Nephron (organoid): ENCODE measurements at regions not wholly inside any gene's neighbourhood (a gene's known extent, or its start where the extent isn't known, plus 50 kb on each side); places are given as distances from the start of the nearest gene placed in this dataset.

Source experiments
- H3K27ac Mint-ChIP-seq, 3 experiments: 2 replicates each; pipeline ENCODE4 v1.8.0; 2020; ENCODE audit warnings: mixed read lengths in 3 of 3, mild to moderate bottlenecking in 2 of 3, moderate library complexity in 1 of 3
- H3K27me3 Mint-ChIP-seq: 2 replicates; pipeline ENCODE4 v1.8.0; 2021; ENCODE audit warnings: low read depth, mild to moderate bottlenecking, moderate library complexity, mixed read lengths
- H3K36me3 Mint-ChIP-seq: 2 replicates; pipeline ENCODE4 v1.8.0; 2020; ENCODE audit warnings: low read depth, mixed read lengths
- H3K4me1 Mint-ChIP-seq: 2 replicates; pipeline ENCODE4 v1.8.0; 2020; ENCODE audit warnings: mixed read lengths
- H3K4me3 Mint-ChIP-seq, 3 experiments: 2 replicates each; pipeline ENCODE4 v1.8.0; 2020; ENCODE audit warnings: mild to moderate bottlenecking in 3 of 3, mixed read lengths in 3 of 3, moderate library complexity in 2 of 3
- H3K9me3 Mint-ChIP-seq: 2 replicates; pipeline ENCODE4 v1.8.0; 2020; ENCODE audit warnings: mixed read lengths
- TF ChIP-seq, protein P1 (sequence below), 3 experiments: fragments of 200-600 bp; sonication (generic); IDR thresholded peaks; one replicate each; pipeline ENCODE4 v1.5.0; 2021; ENCODE audit warnings: antibody characterized with exemption in 3 of 3; ENCODE audit not compliant: unreplicated experiment in 3 of 3

DNA sequence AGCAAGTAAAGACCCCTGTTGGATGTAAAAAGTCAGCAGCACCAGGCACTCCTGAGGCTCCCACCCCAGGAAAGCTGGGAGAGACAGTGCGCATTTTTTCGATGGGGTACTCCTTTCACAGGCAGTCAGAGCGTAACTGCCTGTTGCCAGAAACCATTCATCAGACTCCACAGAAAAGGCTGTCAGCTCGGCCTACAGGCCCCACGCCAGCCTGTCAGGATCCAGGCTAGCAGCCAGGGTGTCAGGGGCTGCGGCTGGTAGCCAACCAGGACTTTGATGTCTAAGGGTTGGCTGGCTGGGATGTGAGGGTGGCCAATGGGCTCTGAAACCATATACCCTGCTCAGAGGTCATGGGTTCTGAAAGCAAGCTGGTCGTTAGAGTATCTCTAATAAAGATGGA is 164.5 kb downstream of the WNT5A start:
- Mint-ChIP-seq H3K9me3 (no peaks in the 10 kb centered on the region), H3K4me3 (no peak overlapping the region), H3K36me3 (no peaks in the 10 kb centered on the region), H3K4me1 (peaks cover 16% of the 10 kb centered on the region), H3K27ac (peak overlapping the region; percentile 4 to 64 (median 29)), H3K27me3 (no peaks in the 10 kb centered on the region)
- TF ChIP-seq, protein P1, sequence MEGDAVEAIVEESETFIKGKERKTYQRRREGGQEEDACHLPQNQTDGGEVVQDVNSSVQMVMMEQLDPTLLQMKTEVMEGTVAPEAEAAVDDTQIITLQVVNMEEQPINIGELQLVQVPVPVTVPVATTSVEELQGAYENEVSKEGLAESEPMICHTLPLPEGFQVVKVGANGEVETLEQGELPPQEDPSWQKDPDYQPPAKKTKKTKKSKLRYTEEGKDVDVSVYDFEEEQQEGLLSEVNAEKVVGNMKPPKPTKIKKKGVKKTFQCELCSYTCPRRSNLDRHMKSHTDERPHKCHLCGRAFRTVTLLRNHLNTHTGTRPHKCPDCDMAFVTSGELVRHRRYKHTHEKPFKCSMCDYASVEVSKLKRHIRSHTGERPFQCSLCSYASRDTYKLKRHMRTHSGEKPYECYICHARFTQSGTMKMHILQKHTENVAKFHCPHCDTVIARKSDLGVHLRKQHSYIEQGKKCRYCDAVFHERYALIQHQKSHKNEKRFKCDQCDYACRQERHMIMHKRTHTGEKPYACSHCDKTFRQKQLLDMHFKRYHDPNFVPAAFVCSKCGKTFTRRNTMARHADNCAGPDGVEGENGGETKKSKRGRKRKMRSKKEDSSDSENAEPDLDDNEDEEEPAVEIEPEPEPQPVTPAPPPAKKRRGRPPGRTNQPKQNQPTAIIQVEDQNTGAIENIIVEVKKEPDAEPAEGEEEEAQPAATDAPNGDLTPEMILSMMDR (IDR thresholded peaks at IDR 0.05; ENCODE audit: unreplicated experiment in 3 of 3) = no peak

DNA sequence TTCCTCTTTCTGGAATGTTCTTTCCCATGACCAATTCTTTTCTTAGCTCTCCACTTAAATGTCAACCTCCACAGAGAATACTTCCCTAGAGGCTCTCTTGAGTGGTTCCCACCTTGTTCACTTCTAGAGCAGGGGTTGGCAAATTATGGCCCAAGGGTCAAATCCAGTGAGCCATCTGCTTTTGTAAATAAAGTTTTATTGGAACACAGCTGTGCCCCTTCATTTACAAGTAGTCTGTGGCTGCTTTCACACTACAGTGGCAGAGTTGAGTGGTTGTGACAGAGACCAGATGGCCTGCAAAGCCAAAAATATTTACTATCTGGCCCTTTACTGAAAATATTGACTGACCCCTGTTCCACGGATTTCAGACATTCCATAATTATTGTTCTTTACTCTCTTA is 166.2 kb downstream of the WNT5A start:
- Mint-ChIP-seq H3K4me3 (no peak overlapping the region), H3K4me1 (peaks cover 9% of the 10 kb centered on the region), H3K27ac (no peak overlapping the region), H3K9me3 (no peaks in the 10 kb centered on the region), H3K27me3 (no peaks in the 10 kb centered on the region), H3K36me3 (no peaks in the 10 kb centered on the region)
- TF ChIP-seq, protein P1 (IDR thresholded peaks at IDR 0.05; ENCODE audit: unreplicated experiment in 3 of 3) = no peak

DNA sequence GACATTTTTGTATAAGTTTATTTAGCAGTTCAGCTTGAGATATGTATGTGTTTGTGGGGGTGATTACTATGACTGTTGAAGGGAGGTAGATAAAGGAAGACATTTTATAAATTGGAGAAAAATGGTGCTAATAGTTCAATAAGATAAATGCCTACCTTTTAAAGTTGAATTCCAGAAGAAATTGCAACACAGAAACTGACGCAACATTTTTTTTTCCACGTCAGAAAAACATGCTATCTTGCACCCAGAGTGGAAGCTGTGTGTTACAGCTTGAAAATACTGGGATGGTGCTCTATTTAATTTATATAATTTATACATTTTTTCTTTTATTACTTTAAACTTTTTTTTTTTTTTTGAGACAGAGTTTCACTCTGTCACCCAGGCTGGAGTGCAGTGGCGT is 171.7 kb downstream of the WNT5A start:
- Mint-ChIP-seq H3K9me3 (no peaks in the 10 kb centered on the region), H3K27me3 (no peaks in the 10 kb centered on the region), H3K4me1 (peaks cover 15% of the 10 kb centered on the region), H3K36me3 (no peaks in the 10 kb centered on the region), H3K4me3 (no peak overlapping the region), H3K27ac (no peak overlapping the region)
- TF ChIP-seq, protein P1 (IDR thresholded peaks at IDR 0.05; ENCODE audit: unreplicated experiment in 3 of 3) = no peak

DNA sequence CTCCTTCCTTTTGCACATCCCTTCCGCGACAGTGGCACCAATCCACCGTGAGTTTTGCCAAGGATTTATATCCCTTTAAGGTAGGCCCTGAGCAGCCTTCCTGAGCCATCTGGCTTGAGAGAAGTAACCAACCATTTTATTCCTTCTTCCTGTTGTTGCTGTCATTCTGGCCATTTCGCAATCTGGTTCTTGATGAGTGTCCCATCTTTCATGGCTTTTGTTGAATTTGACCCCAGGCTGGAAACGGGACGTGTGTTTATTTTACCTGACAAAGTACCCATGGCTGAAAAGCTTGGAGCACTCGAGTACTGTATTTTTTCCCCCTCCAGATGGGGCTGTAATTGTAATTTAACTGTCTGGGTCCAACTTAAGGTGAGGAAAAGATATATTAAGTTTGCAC is 173.4 kb downstream of the WNT5A start:
- peaks cover 6% of the 10 kb centered on the region for H3K9me3 Mint-ChIP-seq
- H3K4me3 Mint-ChIP-seq = no peak overlapping the region
- H3K36me3 Mint-ChIP-seq = no peaks in the 10 kb centered on the region
- TF ChIP-seq, protein P1 (IDR thresholded peaks at IDR 0.05; ENCODE audit: unreplicated experiment in 3 of 3) = no peak
- peak overlapping the region in 1 of 3 experiments; percentile 82 for H3K27ac Mint-ChIP-seq
- H3K4me1 Mint-ChIP-seq = peaks cover 15% of the 10 kb centered on the region
- no peaks in the 10 kb centered on the region for H3K27me3 Mint-ChIP-seq

DNA sequence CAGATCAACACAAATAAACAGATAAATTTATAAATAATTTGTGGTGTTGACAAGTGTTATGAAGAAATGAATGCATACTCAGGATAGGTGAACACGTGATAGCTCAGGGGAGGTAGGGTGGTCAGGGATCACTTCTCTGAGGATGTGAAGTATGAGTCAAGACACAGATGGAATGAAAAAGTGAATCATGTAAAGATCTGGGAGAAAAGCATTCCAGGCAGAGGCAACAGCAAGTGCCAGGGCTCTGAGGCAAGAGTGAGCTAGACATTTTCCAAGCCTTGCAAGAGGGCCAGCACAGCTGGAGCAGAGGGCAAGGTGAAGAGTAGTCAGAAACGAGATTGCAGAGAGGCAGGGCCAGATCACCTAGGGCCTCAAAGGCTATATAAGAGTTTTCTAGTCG is 177.8 kb downstream of the WNT5A start:
- H3K36me3 Mint-ChIP-seq = no peaks in the 10 kb centered on the region
- H3K4me1 Mint-ChIP-seq = peaks cover 5% of the 10 kb centered on the region
- H3K9me3 Mint-ChIP-seq = peaks cover 6% of the 10 kb centered on the region
- H3K27me3 Mint-ChIP-seq = no peaks in the 10 kb centered on the region
- TF ChIP-seq, protein P1 (IDR thresholded peaks at IDR 0.05; ENCODE audit: unreplicated experiment in 3 of 3) = no peak
- H3K27ac Mint-ChIP-seq = no peak overlapping the region
- H3K4me3 Mint-ChIP-seq = no peak overlapping the region

DNA sequence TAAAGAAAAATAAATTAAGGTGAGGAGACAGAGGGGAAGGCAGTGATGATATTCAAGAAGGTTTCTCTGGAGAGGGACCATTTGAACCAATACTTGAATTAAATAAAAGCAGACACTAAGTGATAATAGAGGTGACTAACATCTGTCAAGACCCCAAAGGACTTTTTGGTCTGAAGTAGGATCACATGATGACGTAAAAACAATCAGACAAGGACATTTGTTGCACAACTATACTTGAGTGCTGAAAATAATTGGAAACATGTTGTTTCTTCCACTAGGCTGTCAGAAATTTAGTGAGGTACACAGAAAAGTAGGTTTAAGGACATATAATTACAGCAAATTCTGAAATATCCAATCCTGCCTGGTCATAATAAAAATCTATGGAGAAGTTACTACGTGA is 179.5 kb downstream of the WNT5A start:
- Mint-ChIP-seq H3K27me3 (peaks cover 6% of the 10 kb centered on the region), H3K36me3 (no peaks in the 10 kb centered on the region), H3K4me1 (no peaks in the 10 kb centered on the region), H3K27ac (no peak overlapping the region), H3K9me3 (peaks cover 6% of the 10 kb centered on the region), H3K4me3 (no peak overlapping the region)
- TF ChIP-seq, protein P1 (IDR thresholded peaks at IDR 0.05; ENCODE audit: unreplicated experiment in 3 of 3) = no peak
